Esophagus squamous epithelium (tissue), 4 donors: ENCODE measurements at regions not wholly inside any gene's neighbourhood (a gene's known extent, or its start where the extent isn't known, plus 50 kb on each side); places are given as distances from the start of the nearest gene placed in this dataset.

Experiments used
- POLR2A ChIP-seq, 4 donors: fragments of 450-650 bp; IDR thresholded peaks; one replicate each; pipeline ENCODE4 v1.6.1; 2017; ENCODE audit warnings: antibody characterized with exemption in 4 of 4, mild to moderate bottlenecking in 4 of 4, moderate library complexity in 3 of 4
- TF ChIP-seq, protein P1 (sequence below), 6 experiments: fragments of 450-650 bp in 4 of 6; fragments of 200-600 bp in 2 of 6; sonication (generic) in 2 of 6; IDR thresholded peaks; one replicate each; pipeline ENCODE4 v1.5.1; 2016 to 2019; ENCODE audit warnings: antibody characterized with exemption in 6 of 6, mild to moderate bottlenecking in 4 of 6, moderate library complexity in 4 of 6

DNA sequence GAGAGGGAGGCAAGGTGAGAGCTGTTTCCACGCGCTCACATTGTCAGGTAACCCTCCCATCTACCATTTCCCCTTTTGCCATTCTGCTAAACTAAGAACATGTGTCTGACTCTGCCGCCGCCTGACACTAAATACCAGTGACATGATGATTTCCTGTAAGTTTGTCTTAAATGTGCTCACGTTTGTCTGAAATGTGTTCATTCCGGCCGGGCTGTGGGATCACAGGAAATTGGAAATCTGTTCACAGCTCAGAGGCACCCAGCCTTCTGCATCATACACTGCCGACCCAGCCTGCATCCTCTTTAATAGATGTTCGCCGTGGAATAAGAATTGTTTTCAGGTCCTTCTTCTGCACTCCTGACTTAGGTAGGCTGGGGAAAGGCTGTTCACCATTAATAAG lies 336.2 kb upstream of the PPARGC1A start:
- TF ChIP-seq, protein P1, sequence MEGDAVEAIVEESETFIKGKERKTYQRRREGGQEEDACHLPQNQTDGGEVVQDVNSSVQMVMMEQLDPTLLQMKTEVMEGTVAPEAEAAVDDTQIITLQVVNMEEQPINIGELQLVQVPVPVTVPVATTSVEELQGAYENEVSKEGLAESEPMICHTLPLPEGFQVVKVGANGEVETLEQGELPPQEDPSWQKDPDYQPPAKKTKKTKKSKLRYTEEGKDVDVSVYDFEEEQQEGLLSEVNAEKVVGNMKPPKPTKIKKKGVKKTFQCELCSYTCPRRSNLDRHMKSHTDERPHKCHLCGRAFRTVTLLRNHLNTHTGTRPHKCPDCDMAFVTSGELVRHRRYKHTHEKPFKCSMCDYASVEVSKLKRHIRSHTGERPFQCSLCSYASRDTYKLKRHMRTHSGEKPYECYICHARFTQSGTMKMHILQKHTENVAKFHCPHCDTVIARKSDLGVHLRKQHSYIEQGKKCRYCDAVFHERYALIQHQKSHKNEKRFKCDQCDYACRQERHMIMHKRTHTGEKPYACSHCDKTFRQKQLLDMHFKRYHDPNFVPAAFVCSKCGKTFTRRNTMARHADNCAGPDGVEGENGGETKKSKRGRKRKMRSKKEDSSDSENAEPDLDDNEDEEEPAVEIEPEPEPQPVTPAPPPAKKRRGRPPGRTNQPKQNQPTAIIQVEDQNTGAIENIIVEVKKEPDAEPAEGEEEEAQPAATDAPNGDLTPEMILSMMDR (IDR thresholded peaks at IDR 0.05) = no peak
- no peak for TF ChIP-seq POLR2A (IDR thresholded peaks at IDR 0.05)
